ENCODE measurements at regions not wholly inside any gene's neighbourhood (a gene's known extent, or its start where the extent isn't known, plus 50 kb on each side); places are given as distances from the start of the nearest gene placed in this dataset.
"Not testable (repeated sequence)": the region's sequence is repeated elsewhere in the genome, so short reads cannot be mapped to it uniquely, and the experiment has no call there.

DNA sequence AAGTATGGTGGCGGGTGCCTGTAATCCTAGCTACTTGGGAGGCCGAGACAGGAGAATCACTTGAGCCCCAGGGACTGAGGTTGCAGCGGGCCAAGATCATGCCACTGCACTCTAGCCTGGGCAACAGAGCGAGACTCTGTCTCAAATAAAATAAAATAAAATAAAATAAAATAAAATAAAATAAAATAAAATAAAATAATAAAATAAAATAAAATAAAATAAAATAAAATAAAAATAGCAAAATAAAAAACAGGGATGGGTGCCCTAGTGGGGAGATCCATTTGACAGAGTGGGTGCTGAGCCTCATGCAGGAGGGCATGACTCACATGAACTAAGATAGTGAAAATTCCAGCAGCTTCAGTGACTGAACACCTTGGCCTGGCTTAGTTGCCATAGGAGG lies 460.7 kb downstream of the PLPP3 start:
- DNase-seq (ENCODE audit: low spot score), result not testable (repeated sequence)

DNA sequence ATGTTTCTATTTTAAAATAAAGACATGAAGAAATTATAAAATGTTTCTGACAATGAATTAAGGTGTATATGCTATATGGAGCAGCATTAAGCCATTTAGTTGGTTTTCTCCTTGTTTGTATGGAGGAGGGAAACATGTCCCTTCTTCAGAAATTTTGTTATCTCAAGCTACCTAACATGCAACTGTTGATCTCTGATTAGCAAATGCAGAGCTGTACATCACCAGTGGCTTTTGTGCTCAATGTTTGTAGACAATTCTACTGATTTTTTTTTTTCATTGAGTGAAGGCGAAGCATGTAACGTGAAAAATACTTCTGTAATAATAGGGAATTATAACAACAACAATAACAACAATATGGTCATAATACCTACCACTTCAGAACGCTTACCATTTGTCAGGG lies 463.7 kb downstream of the PLPP3 start:
- no peak for DNase-seq (ENCODE audit: low spot score)

DNA sequence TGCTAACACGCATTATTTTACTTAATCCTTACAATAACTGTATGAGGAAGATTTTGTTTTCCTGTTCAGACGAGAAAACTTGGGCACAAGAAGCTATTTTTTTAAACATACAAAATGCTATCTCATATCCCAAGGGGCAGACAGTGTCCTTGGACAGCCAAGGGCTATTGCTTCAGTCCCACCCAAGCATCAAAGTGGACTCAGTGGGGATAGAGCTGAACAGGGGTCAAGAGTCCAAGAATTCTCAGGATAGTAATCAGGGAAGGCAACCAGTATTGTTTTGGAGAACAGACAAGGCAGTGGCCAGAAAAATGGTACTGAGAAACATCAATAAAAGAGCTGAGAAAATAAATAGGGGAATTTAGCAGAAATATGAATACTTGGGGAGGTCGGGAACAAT lies 465.7 kb downstream of the PLPP3 start:
- DNase-seq (ENCODE audit: low spot score), result no peak

DNA sequence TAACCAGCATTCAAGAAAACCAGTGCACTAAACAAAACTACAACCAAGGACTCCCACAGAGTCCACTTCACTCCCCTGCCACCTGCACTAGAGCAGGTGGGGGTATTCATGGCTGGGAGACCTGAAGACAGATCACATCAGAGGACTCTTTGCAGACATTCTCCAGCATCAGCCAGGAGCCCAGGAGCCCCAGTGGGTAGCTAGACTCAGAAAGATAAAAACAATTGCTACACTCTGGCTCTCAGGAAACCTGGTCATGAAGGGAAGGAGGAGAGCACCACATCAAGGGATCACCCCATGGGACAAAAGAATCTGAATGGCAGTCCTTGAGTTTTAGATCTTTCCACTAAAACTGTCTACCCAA lies 472.1 kb downstream of the PLPP3 start:
- no peak for DNase-seq (ENCODE audit: low spot score)

DNA sequence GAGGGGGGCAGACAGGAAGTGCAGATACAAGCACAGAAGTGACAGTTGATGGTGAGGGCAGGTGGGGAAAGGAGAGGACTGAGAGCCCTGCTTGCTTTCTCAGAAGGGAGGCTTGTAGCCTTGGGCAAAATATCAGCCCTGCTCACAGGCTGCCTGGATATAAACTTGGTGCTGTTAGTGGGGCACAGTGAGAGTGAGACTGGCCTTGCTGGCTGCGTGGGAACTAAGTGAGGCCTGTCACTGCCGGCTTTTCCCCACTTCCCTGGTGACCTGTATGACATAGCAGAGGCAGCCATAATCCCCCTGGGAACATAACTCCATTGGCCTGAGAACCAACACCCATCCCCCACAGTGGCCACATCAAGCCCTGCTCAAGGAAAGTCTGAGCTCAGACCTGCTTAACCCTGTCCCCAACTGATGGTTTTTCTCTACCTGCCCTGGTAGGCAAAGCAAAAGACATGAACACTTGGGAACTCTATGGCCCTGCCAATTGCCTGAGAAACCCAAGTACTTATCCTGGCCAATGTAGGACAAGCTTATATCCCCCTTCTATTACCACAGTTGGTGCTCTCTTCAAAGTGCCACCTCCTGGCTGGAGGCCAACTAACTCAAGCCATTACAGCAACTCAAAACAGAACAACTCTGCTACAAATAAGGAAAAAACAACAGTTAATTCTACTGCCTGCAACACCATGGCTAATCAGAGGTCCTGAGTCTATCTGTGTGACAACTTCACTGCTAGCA lies 472.7 kb downstream of the PLPP3 start:
- DNase-seq (ENCODE audit: low spot score), result no peak

DNA sequence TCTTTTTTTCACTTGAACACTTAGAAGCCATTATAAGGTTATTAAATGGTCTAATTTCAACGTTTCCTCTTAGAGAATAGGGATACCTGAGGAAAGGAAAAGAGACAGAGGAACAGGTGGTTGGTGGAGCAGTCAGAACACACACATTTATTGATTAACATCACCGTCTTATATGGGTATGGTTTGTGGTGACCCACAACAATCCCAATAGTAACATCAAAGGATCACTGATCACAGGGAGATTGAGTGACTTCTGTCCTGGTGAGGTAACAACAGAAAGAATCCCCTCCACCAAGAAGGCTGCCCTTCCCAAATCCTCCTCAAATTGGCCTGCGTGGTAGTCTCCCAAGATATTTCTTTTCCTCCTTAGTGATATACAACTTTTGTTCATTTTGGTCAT lies 474.0 kb downstream of the PLPP3 start:
- no peak for DNase-seq (ENCODE audit: low spot score)

DNA sequence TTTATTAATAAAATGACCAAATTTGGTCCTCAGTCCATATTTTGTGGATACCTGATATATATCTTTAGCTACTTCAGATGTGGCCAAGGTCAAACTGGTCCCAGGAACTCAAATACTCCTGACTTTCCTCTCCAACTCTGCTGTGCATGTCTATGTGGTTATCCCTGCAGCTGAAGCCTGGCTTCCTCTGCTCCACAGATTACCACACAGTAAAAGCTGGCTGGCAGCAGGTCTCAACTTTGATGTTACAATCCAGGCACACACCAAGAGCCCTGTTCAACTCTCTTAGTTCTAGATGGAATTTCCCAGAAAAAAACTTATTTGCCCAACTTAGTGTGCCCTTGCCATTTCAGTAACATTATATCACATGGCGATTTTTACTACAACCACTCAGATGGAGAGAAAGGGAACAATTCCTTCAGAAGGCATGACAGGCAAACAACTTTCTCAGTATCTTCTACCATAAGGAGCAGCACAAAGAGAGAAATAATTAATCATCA lies 479.5 kb downstream of the PLPP3 start:
- no peak for DNase-seq (ENCODE audit: low spot score)

DNA sequence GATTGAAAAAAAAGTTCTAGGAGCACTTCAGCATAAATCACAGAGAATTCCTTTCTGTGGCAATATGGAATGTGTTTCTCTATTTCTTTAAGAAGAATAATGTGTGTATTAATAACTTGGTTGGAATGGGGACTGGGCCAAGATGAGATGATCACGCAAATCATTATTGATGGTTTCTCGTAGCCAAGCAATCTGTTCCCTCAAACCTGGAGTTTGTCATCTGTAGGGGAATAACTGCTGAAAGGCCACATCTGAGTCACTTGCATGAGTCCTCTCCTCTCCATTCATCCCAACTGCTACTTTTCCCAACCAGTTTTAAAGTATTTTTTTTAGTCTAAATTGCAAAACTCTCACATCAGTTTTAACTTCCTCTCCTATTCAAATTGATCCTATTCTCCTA lies 480.4 kb downstream of the PLPP3 start:
- no peak for DNase-seq (ENCODE audit: low spot score)

DNA sequence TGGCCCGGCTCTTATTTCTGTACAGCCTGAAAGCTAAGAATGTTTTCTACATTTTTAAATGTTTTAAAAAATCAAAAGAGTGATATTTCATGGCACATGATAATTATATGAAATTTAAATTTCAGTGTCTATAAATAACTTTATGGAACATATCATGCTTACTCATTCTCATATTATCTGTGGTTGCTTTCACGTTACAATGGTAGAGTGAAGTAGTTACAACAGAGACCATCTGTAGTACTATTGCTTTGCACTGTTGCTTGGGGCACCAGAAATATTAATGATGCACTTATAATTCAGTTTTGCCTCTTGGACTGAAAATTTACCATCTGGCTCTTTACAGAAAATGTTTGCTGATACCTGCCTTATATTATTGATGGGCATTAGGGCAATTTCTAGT lies 481.6 kb downstream of the PLPP3 start:
- no peak for DNase-seq (ENCODE audit: low spot score)

DNA sequence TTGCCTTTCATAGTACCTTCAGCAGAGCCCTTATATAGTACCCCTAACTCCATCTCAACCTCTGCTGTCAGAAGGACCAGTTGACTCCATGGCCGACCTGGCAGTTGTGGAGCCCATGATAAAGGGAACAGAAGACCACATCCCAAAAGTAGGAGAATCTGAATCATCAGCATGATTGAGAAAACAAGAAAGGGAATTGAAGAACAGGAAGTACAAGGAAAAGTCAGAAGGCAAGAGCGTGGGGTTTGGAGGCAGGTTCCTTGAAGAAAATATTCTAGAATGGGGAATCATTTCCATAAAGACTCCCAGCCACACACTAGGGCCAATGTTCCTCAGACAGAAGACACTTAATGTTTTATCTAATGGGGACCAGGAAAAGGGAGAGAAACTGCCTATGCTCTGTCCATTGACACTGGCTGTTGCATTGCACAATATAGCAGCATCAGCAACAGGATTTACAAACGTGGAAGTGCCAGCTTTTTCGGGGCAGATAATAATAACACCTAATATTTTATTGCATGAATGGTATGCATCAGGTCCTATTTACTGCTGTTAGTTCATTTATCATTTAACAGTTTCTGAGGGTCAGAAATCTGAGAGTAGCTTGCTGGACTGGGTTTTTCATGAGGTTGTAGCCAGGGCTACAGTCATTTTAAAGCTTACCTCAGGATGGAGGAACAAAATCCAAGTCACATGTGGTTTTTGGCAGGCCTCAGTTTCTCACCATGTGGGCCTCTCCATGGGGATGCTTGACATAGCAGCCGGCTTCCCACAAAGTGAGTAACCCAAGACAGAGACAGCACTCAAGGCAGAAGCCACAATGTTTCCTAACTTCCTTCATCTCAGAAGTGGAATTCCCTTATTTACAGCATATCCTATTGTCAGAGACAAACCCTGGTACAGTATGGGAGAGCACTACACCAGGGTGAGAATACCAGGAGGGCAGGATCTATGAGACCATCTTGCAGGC lies 483.4 kb downstream of the PLPP3 start:
- DNase-seq (ENCODE audit: low spot score), result peak; percentile 5

DNA sequence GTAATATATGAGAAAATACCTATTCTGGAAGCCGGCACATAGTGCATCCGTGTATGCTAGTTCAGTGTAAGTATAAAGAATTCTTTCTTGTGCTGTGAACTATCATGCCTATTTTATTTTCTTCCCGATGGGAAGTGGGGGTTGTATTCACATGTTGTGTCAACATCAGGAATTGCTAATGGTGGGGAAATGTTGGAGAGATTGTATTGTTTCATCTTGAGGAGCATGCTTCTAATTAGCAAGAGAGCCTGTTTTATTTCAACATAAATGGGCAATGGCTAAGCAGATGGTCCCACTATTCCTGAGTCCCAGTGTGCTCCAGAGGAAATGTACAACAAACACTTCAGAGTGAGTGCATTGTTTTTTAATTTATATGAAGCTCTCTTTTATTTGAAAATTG lies 485.2 kb downstream of the PLPP3 start:
- DNase-seq (ENCODE audit: low spot score), result no peak

DNA sequence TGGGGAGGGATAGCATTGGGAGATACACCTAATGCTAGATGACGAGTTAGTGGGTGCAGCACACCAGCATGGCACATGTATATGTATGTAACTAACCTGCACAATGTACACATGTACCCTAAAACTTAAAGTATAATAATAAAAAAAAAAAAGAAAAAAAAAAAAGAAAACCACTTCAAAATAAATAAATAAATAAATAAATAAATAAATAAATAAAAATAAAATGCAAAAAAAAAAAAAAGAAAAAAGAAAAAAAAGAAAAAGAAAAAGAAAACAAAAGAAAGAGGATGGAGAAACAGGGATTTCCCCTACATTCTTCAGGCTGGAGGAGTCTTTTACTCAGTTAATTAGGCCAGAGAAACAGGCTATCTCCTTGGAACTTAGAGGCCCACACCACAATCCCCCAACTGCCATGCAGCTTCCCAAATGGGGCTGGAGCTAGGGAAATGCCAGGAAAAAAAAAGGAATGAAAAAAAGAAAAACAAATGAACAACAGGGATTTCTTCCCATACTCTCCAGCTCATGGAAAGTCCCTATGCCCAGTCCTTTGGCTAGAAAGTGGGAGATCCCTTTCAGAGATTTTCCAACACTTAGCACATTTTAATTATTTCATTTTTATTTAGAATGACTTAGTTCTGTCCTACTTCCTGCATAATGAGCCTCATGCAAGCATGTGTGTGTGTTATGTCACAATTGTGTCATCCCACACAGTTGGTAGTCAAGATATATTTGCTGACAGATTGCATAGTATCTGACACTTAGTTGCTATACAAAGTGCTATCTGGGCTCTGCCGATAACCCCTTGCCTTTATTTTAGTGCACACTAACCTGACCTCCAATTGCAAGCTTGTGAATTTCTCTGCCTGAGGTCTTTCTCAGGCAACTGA lies 486.4 kb downstream of the PLPP3 start:
- no peak for DNase-seq (ENCODE audit: low spot score)

DNA sequence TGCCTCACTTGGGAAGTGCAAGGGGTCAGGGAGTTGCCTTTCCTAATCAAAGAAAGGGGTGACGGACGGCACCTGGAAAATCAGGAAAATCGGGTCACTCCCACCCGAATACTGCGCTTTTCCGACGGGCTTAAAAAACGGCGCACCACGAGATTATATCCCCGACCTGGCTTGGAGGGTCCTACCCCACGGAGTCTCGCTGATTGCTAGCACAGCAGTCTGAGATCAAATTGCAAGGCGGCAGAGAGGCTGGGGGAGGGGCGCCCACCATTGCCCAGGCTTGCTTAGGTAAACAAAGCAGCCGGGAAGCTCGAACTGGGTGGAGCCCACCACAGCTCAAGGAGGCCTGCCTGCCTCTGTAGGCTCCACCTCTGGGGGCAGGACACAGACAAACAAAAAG lies 489.5 kb downstream of the PLPP3 start:
- not testable (repeated sequence) for DNase-seq (ENCODE audit: low spot score)

DNA sequence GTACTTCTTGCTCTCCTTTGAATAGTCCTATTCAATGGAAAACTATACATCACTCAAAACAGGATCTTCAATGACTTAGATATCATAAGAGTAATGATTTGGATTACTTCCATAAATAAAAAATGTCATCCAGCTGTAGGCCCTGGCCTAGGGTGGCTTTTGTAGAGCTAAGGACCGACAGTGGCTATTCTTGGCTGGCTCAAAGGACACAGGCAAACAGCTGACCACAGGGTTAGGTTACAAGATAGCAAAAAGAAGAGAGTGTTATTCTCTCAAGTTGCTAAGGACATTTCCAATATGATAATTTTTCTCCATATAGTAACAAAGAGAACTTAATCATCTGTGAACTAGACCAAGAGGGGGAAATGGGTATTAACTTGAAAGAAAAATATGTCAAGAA lies 495.1 kb downstream of the PLPP3 start:
- no peak for DNase-seq (ENCODE audit: low spot score)

DNA sequence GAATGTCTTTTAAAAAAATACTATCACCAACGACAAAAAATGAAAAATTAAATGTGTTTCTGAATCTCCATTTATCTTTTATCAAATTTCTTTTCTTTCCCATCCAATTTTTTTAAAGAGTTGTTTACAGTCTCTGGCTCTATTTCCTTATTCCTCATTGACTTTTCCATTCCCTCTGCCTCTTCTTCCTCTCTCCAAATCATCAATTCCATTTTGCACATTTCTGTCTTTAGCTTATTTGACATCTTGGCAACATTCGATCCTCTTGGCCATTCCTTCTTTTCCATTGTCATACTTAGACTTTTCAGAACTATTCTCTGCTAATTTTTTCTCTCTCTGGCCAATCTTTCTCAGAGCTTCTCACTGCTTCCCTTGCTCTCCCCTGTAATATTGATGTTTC lies 497.6 kb downstream of the PLPP3 start:
- DNase-seq (ENCODE audit: low spot score), result no peak

DNA sequence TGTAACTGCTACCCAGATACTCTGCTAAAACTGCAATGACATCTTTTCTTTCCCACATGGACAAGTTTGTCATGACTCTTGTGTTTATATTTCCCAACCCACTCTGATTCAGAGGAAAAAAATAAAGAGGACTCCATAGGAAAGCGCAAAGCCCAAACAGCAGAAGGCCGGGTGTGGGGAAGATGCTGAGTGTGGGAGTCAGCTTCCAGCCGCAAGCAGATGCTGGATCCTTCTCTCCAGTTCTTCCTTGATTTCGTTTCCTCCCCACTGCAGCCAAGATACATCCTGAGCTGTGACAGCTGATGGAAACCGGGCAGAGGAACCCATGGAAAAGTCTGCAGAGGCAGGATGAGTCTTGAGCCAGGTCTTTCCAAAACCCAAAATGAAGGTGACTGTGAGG lies 498.2 kb downstream of the PLPP3 start:
- DNase-seq (ENCODE audit: low spot score), result no peak

DNA sequence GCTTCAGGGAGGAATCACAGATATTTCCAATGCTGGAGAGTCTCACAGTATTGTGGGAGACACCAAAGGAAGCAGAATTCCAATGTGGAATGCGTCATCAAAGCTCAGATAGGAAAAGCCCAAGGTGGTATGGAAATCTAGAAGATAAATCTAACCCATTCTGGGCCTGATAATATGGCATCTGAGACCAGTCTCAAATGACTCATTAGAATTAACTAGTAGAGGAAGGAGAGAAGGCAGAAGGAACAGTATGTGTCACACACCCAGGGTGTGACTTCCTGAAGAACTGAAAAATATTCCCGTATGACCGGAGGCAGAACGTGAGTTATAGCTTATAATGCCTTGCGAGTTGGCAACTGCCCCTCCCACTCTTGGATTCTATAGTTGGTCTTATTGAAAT lies 499.2 kb downstream of the PLPP3 start:
- DNase-seq (ENCODE audit: low spot score), result no peak

DNA sequence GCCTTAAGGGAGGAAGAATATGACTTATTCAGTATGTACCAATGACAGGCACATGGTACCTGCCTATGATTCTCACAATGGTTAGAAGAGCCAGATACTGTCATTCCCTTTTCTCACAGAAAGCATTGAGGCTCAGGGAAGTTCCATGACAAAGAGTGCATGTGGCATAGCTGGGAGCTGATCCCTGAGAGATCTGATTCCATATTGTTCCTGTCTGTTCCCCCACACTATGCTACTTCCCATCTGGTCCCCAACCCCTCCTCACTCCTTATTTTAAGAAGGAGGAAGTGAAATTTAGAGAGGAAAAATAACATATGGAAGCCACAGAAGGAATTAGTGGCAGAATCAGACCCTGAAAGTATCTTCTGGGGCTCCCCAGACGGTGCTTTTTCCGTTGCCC lies 500.0 kb downstream of the PLPP3 start:
- no peak for DNase-seq (ENCODE audit: low spot score)

DNA sequence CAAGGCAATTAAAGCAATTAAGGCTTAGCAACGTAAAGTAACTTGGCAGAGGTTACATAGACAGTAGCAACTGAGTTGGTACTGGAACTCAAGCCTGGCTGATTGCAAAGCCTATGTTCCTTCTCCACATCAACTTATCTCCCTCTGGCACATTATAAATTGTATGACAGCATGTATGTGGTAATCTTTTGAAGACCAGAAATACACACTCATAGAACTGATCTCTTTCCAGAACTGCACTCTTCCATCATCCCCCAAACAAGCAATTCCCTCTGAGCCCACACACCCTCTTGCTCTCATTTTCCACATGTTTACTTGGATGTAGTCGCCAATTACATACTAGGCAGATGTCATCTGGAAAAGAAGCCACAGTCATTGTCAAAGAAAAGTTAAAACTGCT lies 502.2 kb downstream of the PLPP3 start:
- no peak for DNase-seq (ENCODE audit: low spot score)

DNA sequence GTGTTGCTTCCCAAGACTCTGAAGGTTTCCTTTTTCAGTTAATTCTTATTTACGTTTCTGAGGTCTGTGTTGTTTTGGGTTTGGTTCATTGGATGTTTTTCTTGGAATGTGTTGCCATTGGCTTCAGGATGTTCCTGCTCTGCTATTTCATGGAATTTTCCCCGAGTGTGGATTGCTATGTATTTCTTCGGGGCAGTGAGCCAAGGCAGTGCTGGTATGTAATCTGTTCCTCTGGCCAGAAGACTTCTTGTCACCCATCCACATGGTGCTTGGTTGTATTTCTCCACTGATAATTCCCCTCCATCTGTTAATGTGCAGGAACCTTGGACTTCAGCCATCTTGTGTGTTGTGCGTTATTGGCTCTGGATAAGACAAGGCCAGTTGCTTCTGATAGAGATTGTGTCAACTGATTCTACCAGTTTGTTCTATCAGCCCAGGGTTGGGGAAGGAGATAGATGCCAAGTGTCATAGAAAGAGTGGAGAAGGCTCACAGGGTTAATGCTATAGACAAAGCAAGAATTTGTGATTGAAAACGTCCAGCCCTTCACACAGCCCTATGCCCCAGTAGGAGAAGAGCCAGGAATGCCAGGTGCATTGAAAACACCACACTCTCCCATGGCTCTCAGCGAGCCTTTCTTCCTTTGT lies 505.2 kb downstream of the PLPP3 start:
- no peak for DNase-seq (ENCODE audit: low spot score)

DNA sequence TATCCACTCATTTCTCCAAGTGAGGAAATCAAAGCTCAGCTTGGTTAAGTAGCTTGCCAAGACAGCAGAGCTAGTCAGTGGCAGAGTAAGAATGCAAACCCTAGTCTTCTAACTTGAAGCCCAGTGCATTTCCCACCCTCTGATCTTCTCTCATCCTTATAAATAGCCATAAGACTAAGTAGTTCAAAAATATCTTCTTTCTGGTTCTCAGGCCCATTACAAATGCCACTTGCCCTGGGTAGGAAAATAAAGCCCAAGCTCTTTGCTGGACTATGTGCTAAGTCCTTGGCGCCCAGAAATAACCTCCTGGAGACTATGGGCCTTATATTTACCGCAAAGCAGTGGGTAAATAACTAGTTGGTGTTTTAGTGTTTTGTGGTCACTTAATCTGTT lies 505.8 kb downstream of the PLPP3 start:
- DNase-seq (ENCODE audit: low spot score), result no peak

DNA sequence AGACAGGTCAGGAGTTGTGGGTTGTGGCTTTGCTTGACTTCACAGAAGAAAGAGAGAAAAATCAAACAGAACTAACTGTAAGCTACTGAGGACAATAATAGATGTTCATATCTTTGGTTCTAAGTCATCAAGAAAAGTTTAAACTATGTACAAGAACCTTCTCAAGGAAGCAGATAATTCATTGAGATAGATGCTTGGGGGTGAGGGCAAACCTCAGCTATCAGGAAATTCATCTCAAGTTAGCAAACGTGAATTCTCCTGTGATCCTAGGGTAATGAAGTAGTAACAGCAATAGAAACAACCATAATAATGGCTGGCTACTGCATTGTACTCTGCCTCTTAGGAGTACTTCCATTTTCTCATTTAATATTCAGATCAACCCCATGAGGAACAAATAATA lies 506.2 kb downstream of the PLPP3 start:
- DNase-seq (ENCODE audit: low spot score), result no peak

All from LoVo (cell line).